PC-9 (cell line): ENCODE measurements at regions not wholly inside any gene's neighbourhood (a gene's known extent, or its start where the extent isn't known, plus 50 kb on each side); places are given as distances from the start of the nearest gene placed in this dataset.

ENCODE experiments used
- EZH2 ChIP-seq: fragments of 200-600 bp; sonication (generic); IDR thresholded peaks from 2 replicates; pipeline ENCODE4 v1.8.0; 2017; ENCODE audit warnings: antibody characterized with exemption, low read depth
- TF ChIP-seq, protein P1 (sequence below): fragments of 200-600 bp; sonication (generic); conservative IDR thresholded peaks from 2 replicates; pipeline ENCODE4 v1.6.1; 2017; ENCODE audit warnings: mixed run types, antibody characterized with exemption, mild to moderate bottlenecking, moderate library complexity

DNA sequence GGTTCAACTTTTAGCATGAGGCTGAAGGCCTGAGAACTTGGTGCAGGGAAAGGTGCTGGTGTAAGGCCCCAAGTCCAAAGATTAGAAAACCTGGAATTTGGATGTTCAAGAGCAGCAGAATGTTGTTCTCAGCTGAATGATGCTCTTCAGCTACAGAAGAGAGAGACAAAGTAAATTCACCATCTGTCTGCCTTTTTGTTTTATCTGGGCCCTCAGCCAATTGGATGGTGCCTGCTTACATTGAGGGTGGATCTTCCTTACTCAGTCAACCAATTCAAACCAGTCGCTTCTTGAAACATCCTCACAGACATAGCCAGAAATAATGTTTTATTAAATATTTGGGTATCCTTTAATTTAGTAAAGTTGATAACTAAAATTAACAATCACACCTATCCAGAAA lies 748.2 kb upstream of the ADAMTS5 start:
- TF ChIP-seq, protein P1, sequence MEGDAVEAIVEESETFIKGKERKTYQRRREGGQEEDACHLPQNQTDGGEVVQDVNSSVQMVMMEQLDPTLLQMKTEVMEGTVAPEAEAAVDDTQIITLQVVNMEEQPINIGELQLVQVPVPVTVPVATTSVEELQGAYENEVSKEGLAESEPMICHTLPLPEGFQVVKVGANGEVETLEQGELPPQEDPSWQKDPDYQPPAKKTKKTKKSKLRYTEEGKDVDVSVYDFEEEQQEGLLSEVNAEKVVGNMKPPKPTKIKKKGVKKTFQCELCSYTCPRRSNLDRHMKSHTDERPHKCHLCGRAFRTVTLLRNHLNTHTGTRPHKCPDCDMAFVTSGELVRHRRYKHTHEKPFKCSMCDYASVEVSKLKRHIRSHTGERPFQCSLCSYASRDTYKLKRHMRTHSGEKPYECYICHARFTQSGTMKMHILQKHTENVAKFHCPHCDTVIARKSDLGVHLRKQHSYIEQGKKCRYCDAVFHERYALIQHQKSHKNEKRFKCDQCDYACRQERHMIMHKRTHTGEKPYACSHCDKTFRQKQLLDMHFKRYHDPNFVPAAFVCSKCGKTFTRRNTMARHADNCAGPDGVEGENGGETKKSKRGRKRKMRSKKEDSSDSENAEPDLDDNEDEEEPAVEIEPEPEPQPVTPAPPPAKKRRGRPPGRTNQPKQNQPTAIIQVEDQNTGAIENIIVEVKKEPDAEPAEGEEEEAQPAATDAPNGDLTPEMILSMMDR = no peak
- TF ChIP-seq EZH2 = no peak
